HL-60 (cell line): ENCODE measurements at regions not wholly inside any gene's neighbourhood (a gene's known extent, or its start where the extent isn't known, plus 50 kb on each side); places are given as distances from the start of the nearest gene placed in this dataset.

ENCODE experiments used
- DNase-seq, 2 experiments: peaks; one replicate each; pipeline ENCODE4 v3.0.0-alpha.2; 2010 to 2020; ENCODE audit warnings: low read depth in 1 of 2, low spot score in 1 of 2
- H3K27ac ChIP-seq: fragments of 250-450 bp; sonication (Bioruptor Pico); replicated peaks from 2 replicates; pipeline ENCODE4 v1.5.1; 2020; ENCODE audit warnings: mild to moderate bottlenecking, moderate library complexity
- H3K27me3 ChIP-seq: fragments of 250-450 bp; sonication (Bioruptor Pico); 2 replicates; pipeline ENCODE4 v1.5.1; 2021; ENCODE audit warnings: mild to moderate bottlenecking, moderate library complexity; ENCODE audit not compliant: insufficient read depth, poor library complexity, severe bottlenecking
- H3K4me3 ChIP-seq: replicated peaks from 2 replicates; pipeline ENCODE4 v1.5.1; 2011; ENCODE audit warnings: mild to moderate bottlenecking, control low read depth, low read length; ENCODE audit not compliant: insufficient read depth
- GABPA ChIP-seq: IDR thresholded peaks from 2 replicates; pipeline ENCODE4 v1.6.1; 2012; ENCODE audit warnings: low read depth
- POLR2AphosphoS5 ChIP-seq: IDR thresholded peaks from 2 replicates; pipeline ENCODE4 v1.6.1; 2012; ENCODE audit warnings: low read depth
- SPI1 ChIP-seq: IDR thresholded peaks from 2 replicates; pipeline ENCODE4 v1.6.1; 2012; ENCODE audit warnings: low read depth, mild to moderate bottlenecking, borderline replicate concordance
- TF ChIP-seq, protein P1 (sequence below): IDR thresholded peaks from one replicate; pipeline ENCODE4 v1.5.1; 2011; ENCODE audit warnings: low read length, control low read depth, inconsistent platforms; ENCODE audit not compliant: insufficient read depth
- TF ChIP-seq, protein P2 (sequence below): IDR thresholded peaks from 2 replicates; pipeline ENCODE4 v1.6.1; 2012; ENCODE audit warnings: low read depth; ENCODE audit not compliant: insufficient replicate concordance

DNA sequence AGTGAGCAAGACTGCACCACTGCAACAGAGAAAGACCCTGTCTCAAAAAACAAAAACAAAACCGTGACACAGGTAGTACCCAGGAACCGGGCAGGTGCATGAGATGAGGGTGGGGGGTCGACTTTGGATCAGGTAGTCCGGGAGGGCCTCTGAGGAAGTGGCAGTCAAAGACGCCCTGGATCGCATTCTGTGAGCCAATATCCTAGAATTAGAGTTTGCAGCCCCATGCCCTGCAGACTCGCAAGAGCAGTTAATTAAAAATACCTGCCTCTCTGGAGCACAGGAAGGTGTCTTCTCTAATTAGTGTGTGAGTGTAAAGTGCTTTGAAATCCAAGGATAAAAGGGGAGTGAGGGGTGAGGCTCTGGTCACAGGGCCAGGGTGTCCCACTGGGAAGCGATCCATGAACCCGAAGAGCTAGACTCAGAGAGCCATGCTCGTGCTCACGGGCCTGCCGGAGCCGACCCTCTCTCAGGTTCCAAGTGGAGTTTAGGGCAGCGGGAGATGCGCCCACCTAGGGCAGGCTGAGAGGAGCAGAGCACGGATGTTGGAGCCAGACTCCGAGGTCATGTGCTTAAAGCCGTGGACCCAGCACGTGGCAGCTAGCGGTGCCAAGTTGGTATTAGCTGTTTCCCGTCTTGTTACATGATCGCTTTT, 74.7 kb upstream of the PTPN1 start:
- no peak for DNase-seq
- TF ChIP-seq, protein P1, sequence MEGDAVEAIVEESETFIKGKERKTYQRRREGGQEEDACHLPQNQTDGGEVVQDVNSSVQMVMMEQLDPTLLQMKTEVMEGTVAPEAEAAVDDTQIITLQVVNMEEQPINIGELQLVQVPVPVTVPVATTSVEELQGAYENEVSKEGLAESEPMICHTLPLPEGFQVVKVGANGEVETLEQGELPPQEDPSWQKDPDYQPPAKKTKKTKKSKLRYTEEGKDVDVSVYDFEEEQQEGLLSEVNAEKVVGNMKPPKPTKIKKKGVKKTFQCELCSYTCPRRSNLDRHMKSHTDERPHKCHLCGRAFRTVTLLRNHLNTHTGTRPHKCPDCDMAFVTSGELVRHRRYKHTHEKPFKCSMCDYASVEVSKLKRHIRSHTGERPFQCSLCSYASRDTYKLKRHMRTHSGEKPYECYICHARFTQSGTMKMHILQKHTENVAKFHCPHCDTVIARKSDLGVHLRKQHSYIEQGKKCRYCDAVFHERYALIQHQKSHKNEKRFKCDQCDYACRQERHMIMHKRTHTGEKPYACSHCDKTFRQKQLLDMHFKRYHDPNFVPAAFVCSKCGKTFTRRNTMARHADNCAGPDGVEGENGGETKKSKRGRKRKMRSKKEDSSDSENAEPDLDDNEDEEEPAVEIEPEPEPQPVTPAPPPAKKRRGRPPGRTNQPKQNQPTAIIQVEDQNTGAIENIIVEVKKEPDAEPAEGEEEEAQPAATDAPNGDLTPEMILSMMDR, result no peak
- TF ChIP-seq, protein P2, sequence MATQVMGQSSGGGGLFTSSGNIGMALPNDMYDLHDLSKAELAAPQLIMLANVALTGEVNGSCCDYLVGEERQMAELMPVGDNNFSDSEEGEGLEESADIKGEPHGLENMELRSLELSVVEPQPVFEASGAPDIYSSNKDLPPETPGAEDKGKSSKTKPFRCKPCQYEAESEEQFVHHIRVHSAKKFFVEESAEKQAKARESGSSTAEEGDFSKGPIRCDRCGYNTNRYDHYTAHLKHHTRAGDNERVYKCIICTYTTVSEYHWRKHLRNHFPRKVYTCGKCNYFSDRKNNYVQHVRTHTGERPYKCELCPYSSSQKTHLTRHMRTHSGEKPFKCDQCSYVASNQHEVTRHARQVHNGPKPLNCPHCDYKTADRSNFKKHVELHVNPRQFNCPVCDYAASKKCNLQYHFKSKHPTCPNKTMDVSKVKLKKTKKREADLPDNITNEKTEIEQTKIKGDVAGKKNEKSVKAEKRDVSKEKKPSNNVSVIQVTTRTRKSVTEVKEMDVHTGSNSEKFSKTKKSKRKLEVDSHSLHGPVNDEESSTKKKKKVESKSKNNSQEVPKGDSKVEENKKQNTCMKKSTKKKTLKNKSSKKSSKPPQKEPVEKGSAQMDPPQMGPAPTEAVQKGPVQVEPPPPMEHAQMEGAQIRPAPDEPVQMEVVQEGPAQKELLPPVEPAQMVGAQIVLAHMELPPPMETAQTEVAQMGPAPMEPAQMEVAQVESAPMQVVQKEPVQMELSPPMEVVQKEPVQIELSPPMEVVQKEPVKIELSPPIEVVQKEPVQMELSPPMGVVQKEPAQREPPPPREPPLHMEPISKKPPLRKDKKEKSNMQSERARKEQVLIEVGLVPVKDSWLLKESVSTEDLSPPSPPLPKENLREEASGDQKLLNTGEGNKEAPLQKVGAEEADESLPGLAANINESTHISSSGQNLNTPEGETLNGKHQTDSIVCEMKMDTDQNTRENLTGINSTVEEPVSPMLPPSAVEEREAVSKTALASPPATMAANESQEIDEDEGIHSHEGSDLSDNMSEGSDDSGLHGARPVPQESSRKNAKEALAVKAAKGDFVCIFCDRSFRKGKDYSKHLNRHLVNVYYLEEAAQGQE, result no peak
- TF ChIP-seq SPI1, result no peak
- no peak for TF ChIP-seq GABPA
- no peak for TF ChIP-seq POLR2AphosphoS5
- Histone ChIP-seq H3K4me3 (no peak overlapping the region), H3K27ac (no peak overlapping the region), H3K27me3 (no peaks in the 10 kb centered on the region)

DNA sequence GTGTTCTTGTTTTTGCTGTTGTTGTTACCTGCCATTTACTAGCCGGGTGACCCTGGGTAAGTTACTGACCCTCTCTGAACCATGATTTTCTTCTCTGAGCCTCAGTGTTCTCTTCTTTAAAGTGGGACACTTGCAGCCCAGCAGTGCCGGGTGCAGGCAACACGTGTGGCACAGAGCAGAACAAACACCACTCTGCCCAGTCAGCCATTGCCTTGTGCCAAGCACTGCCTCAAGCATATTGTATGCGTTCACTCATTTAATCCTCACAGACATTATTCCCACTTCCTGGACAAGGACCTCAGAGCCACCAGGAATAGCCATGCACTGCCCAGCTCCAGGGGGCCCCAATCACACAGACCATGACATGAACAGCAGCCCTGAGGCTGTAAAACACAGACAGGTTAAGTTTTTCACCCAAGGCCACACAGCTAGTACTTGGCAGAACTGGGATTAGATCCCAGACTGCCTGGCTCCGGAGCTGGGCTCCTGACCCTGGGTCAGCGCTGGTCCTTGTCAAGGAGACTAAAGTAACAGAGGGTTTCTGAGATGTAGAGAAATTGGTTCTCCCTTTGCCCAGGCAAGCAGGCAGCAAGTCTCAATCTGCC, 74.0 kb upstream of the PTPN1 start:
- Histone ChIP-seq H3K4me3 (no peak overlapping the region), H3K27me3 (no peaks in the 10 kb centered on the region), H3K27ac (no peak overlapping the region)
- DNase-seq, result no peak
- TF ChIP-seq, protein P1, result no peak
- TF ChIP-seq POLR2AphosphoS5 (no peak), GABPA (no peak), SPI1 (no peak)
- TF ChIP-seq, protein P2, result no peak

DNA sequence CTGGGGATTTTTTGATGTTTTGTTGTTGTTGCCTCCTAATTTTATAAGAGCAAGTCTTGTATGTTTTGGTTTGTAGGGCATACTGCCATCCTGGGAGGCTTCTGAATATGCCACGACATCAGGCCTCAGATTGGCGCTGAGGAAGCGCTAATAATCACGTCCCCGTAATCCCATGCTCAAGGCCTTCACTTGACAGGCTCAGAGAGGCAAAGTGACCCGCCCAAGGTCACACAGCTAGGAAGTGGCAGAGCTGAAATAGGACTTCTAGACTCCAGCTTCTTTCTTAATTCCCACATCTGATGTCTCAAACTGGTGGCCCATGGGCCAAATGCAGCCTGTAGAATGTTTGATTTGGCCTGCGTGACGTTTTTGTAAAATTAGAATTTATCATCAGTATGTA, 73.5 kb upstream of the PTPN1 start:
- no peak overlapping the region for H3K27ac ChIP-seq
- DNase-seq, result no peak
- H3K4me3 ChIP-seq, result no peak overlapping the region
- TF ChIP-seq SPI1, result no peak
- TF ChIP-seq, protein P1, result no peak
- TF ChIP-seq, protein P2, result no peak
- no peak for TF ChIP-seq GABPA
- TF ChIP-seq POLR2AphosphoS5, result no peak
- H3K27me3 ChIP-seq, result no peaks in the 10 kb centered on the region
